Hepatic stellate cell (primary cell): ENCODE measurements at regions not wholly inside any gene's neighbourhood (a gene's known extent, or its start where the extent isn't known, plus 50 kb on each side); places are given as distances from the start of the nearest gene placed in this dataset.

Experiments used
- DNase-seq: peaks from one replicate; pipeline ENCODE4 v3.0.0; 2011; ENCODE audit warnings: low spot score

DNA sequence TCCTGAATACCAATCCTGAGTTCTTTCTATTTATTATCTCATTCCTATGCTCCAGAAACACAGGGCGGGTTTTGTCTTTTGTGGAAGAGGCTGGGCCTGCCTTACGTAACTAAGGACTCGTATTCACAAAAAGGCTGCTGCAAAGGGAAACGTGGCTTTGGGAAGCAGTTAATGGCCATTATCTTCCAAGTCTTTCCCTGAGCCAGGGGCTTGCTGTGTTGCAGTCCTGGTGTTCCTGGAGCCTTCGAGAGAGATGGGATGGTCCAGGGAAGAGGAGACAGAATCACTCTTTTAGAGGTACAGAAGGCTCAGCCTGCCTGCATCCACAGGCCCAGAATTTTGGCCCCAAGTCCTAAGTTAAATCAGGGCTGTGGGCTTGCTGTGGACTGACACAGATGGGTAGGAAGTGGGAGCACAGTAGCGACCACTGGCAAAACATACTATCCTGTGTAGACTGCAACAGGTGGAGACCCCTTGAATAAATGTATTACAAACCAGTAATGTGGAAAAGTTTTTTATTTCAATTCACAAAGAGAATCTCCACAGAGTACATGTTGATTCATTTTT is 139.4 kb upstream of the ST6GAL2 start:
- DNase-seq: no peak

DNA sequence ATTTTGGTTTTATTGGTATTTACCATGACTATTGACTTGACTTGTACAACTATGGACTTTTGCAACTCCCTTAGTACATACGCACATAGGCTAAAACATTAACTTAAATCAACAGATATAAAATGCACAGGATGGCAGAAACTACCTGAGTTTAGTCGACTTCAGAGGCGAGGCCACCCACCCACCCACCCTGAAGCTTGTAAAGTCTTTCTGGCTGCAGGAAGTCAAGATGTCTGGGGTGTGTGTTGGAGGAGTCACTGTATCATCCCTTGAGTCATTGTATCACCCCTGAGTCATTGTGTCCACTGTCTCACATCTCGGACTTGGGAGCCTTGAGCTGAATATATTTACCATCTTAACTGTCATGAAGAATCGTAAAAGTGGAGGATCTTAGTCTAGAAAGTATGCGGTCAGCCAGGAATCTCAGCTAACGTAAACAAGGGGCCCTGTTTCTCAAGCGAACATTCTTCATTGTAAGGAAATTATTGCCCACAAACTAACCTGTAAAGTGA is 140.0 kb upstream of the ST6GAL2 start:
- DNase-seq: peak; percentile 53

DNA sequence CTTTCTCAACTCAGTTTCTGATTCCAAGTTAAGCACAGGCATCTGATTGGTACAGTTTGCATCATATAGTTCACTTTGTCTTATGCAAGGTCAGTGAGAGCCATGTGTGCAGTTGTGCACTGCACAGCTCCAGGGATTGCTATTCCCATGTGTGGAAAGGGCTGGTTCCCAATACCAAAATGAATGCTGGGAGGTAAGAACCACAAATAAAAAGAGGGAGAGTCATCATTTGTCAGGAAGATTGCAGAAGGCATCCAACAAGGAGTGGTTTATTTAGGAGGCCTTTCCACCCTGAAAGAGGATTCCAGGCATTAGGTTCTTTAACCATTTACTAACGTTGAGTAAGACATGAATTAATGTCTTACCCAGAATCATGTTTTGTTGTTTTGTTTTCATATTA is 141.2 kb upstream of the ST6GAL2 start:
- DNase-seq: no peak

DNA sequence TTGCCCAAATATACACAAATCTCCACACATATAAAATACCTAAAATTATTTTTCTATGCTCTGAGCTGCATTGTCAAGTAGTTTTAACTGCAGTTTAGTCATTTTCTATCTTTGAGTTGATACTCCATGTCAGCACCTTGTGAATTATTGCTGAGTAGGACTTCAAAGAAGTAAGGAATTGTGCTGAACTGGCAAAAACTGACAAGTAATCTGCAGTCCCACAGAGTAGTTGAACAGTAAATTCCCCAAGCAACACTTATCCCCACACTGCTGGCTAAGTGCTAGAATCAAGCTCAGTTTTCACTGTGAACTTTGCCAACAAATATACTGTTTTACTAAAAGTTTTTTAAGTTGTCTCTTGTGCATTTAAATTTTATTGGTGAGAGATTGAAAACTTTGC is 141.8 kb upstream of the ST6GAL2 start:
- DNase-seq: no peak

DNA sequence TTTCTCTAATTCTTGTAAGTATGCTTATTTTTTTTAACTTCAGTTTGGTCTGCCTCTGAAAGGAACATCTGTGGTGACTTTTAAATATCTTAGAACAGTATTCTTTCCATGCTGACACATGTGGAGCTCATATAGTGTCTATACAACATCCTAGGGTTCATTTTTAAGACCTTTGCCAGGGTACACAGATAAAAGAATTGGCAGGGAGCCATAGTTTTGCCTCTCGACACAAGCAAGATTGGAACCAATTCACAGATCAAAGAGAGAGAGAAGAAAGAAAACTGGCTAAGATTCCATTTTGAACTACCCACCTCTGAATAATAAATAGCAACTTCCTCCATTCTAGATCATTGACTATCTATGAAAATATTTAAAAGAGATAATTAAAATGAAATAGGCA is 142.7 kb upstream of the ST6GAL2 start:
- DNase-seq: no peak

DNA sequence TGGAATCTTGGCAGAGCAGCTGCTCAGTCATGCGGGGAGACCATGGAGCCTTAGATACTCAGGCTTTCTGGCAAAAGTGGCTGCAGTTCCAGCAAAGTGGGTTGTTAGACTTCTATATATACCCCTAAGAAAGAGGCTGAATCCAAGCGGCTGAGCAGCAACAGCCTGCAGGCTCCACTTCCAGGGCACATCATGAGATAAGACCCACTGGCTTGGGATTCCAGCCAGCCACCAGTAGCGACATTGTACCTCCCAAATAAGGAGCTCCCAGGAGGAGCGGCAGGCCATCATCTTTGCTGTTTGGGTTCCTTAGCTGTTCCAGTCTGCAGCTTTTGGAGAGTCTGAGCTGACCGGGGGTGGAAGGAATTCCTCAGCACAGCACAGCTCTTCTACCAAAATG is 150.3 kb upstream of the ST6GAL2 start:
- no peak for DNase-seq

DNA sequence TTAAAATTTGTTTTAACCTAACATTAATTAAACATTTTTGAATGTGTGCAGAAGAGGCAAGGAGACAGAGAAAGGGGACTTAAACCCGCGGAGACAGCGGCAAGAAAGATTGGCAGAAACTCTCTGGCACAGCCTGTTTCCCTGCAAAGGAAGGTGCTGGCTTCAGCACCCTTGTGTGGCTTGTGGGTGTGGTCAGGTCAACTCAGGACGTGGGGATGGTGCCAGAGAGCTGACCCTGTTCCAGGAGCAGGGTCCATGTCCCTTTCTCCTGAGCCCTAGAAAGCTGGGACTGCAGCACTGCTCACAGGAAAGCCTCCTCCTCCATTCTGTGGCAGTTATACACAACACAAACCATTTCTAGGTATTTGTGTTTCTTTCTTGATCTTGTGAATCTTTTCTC is 176.2 kb upstream of the ST6GAL2 start:
- no peak for DNase-seq

DNA sequence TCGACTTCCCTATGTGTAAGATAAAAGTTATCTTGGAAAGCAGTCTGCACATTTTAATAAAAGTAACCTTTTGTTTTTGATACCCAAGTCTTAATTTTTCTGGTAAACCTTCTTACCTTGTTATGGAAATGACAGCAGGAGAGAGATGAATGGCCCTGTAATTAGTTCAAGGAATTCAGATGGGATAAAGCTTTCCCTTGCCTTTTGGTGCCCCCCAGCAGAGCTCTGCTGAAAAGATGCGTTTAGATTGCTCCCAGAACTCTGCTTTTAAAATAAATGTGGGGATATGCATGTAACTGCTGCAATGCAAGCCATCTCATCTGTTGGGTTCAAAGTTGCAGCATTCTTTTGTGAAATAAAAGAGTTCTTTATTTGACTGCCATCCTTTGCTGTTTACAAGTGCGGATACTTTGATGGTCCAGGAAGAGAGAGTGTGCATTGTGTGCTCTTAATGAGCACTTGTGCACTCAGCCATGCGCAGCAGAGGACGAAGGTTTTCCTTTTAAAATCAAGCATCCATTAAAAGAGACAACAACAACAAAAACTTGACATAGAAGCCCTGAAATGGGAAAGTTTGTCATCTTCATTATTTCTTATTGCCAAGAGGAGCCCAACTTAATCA is 176.7 kb upstream of the ST6GAL2 start:
- DNase-seq: no peak

DNA sequence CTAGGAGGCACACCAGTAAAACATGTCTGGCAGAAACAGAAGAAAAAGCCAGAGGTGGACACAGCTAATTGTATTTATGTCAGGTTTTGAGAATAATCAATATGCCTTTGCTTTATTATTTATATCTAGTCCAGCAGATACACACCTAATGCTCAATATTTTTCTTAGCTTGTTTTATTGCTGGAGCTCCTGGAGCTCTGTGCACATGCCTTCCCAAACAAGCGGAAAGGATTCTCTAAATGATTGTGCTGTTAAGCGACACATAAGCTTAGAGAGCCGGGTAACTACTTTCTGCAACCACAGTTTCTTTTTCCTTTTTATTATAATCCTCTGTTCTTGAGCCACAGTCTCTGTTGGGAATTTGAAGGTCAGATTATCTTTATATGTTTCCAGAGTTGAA is 177.3 kb upstream of the ST6GAL2 start:
- no peak for DNase-seq

DNA sequence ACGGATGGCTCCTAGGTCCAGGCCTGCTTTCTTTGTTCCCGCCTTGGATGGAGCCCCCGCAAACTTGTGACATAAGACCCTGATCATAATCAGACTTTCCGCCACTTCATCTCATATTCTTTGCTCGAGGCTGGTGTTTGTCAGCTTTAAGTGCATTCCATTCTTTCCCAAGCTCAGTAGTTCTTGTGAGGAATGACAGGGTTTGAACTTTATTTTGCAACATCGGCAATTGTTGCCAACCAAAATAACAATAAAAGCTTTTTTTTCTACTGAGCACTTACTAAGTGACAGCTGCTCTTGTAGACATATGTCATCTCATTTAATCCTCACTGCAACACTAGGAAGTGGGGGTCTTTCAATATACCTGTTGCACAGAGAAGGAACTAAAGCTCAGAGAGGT is 178.8 kb upstream of the ST6GAL2 start:
- no peak for DNase-seq

DNA sequence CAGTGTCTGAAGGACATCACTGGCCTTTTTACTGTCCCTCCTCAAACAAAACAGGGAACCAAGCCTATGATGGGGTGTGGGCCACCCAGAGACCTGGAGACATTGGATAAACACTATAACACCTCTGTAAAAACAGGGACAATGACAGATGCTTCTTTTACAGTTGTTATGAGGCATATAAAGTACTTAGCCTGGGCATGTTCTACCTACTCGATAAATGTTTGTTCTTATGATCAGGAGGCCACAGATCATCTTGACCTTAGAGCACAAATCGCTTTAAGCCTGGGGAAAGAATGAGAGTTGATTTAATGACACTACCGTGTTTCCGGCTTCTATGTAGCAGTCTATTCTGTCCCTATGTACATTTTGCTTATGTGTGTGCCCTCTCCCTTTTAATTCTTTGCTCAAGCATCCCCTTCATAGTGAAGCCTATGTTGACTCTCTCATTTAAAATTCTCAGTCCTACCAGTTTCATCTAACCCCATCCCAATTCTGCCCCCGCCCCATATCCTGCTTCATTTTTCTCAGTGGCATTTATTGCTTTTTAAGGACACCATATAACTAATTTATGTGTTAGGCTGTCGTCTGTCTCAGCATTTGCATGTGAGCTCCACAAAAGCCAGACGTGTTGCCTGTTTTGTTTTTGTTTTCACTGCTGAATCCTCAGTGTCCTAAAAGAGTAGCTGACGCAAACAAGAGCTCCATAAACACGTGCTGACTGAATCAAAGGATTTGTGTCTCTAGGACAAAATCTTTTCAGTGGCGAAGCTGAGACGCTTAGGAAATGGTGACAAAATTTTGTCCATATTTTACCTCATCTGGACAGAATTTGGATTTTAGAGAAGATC is 182.3 kb upstream of the ST6GAL2 start:
- no peak for DNase-seq

DNA sequence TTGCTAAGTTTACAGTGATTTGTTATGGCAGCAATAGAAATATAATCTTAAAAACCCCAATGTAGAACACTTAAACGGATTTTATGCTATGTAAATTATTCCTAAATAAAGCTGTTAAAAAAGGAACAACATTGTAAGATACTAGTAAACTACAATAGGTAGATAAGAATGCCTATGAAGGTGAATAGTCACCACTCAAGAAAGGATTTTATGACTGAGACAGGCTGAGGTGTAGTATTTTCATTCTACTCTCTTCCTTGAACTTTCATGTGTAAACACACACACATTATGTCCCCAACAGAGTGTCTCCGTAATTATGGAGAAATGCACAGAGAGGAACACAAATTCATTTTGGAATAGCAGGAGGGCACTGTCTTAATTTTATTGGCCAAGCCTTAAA is 183.9 kb upstream of the ST6GAL2 start:
- no peak for DNase-seq

DNA sequence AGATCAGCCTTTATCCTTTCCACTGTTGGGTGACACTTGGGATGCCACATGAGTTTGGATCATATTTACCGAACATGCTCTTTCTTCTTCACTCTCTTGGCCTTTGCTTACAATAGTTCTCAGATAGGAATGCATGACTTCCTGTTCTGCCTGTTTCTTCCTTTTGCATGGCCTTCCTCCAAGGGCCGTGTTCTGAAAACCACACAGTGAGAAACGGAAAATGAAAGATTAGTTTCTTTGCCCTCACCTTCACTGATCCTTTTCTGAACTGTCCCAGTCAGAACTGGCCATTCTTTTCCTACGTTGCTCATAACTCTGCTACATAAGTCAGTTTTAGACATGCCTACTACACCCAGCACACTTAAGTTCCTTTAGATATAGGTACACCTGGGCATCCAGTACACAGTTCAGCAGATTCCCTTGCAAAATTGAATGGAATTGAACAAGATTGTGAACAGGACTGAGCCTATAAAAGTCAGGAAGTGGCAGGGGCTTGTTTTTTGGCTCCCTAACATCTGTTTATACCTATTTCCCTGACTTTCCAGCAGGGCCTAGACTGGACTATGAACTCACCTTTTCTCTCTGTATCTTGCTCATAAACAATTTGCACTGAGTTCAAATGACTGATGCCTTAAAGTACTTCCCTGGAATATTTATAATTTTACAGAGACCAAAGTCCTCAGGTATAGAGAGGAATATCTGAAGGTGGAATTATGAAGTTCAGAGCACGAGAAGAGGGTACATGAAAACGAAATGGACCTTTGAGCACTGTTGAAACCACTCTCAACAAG is 186.4 kb upstream of the ST6GAL2 start:
- peak; percentile 6 for DNase-seq

DNA sequence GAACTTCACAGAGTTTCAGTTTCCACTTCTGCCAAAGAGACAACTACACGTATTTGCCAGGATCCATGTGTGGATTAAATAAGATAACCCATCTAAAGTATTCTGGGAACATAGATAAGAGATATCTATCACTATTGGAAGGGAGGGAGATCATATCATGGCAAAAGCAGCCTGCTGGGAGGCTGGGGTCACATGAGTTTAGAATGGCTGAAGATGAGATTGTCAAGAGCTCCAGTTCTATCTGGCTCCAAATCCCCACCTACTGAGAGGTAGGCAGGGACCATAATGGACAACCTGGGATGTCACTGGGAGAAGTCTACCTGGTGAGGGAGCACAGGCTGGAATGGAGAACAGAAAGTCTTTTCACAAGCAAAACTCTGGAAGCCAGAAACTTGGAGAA is 192.6 kb upstream of the ST6GAL2 start:
- DNase-seq: no peak

DNA sequence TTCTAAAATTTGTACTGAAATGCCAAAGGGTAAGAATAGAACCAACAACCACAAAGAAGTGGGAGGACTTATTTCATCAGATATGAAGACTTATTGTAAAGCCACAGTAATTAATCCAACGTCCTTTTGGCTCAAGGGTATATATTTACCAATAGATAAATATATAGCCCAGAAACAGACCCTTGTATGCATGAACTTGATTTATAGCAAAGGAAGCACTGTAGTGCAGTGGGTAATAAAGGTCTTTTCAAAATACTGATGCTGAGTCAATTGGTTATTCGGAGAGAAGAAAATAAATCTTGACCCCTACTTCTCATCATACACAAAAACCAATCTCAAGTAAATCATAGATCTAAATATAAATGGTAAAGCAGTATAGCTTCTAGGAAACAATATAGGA is 200.5 kb upstream of the ST6GAL2 start:
- no peak for DNase-seq

DNA sequence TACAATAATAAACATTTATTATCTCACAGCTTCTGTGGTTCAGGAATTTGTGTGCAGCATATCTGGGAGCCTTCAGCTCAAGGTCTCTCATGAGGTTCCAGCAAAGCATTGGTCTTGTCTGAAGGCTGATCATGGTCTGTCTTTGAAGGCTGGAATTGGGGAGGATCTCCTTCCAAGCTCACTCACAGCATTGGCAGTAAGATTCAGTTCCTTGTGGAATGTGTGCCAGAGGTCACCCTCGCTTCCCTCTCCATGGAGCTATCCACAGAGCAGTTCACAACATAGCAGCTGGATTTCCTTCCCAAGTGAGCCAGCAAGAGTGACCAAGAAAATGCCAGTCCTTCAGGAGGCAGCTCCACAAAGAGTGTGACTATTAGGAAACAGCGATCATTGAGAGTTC is 202.2 kb upstream of the ST6GAL2 start:
- no peak for DNase-seq

DNA sequence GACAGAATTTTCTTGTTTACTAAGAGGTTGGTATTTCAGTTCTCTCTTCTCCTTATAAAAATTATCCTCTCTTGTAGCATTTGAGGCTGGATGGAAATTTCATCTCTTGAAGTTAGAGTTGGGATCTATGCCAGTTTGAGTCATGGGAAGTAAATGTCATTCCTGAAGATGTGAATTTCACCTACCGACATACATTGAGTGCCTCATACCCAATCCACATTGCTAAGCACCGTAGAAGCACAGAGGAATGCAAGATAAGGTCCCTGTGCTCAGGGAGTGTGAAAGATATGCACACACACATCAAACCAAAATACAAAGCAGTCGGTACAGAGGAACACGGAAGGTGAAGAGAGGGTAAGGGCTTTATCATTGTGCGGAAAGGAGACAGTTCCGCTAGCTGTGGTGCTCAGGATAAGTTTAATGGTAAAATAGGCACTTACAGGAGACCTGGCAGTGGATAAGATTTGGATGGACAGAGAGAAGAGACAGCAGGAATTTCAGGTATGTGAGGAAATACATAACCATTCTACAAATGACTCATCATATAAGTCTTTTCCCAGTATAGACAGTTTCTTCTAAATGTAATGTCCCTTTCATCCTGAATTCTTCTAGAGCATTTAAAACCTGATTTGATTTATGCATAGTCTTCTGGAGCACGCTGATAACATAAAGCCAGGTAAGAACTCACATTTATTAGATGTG is 205.3 kb upstream of the ST6GAL2 start:
- peak; percentile 4 for DNase-seq

DNA sequence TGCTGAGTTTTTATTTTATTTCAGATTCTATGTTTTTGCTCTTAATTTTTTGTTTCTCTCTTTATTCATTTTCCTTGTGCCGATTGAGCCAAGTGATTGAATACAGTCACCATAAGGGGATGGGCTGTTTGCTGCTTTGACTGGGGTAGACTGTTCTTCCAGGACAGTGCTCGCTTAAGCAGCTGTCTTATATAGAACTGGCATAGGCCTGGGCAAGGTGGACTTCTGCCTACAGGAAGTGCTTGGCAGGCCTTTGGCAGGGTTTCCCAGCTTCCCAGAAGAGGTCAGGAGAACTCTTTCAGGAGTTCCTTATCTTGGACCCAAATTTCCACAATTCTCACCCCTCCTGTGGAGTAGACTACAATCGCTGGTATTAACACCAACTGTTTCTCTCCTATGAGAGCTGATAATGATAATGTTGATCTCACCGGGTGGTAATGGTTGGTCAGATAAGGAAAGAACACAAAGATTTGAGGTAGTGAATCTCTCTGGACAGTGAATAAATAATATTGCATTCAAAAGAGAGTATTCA is 207.5 kb upstream of the ST6GAL2 start:
- DNase-seq: no peak

DNA sequence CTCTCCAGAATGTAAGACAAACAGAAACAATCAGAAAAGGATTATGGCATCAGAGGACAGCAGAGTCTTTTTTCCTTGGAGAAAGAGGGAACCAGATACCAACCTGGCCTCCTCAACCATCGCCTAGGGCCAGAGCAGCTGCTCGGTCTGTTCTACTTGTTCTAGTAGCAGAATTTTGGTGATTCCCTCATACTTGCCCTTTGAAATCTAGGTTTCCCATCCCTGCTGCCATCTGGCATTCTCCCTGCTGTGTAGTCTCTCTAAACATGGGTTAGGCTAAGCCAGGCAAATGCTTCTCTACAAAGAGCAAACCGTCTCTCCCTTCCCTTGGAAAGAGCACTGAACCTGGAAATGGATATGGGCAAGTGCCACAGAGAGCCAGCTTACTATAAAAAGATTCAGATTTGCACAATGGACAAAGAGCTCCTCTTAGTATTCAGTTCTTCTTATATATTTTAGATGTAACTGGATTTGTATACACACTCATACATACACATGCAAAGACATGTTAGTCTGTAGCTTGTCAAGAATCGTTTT is 208.6 kb upstream of the ST6GAL2 start:
- no peak for DNase-seq

DNA sequence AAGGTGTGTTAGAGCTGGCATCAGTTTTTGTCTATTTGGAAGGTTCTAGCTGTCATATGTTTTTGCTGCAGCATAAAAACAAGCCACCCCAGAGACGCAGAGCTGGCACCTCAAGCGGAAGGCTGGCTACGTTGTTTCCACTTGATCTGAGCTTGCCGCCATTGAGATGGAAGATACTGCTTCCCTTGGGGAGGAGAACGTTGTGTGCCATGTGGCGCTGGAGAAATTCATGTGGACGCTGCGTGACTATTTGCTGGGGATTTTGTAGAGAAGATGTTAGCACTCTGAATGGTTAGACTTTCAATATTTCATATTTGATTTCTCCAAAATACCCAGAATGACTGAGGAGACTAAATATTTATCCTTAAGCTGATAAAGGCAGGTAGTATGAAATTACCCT is 216.2 kb upstream of the ST6GAL2 start:
- DNase-seq: no peak

DNA sequence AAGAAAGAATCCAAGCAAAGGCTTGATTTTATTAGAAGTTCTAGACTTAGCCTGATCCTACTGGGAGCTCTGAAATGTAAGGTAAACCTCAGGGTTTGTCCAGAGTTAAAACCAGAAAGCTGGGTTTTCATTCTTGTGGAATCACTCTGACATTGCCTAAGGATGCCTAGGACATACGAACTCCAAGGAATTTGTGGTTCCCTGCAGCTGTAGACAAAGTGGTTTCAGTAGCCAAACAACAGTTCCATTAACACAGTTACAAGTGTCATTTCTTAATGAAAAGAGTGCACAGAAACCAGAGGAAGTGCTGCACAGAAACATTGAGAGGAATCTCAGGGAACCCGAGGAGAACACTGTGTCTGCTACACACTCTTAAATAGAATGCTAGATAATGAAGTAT is 221.4 kb upstream of the ST6GAL2 start:
- DNase-seq: no peak
